ENCODE measurements at regions not wholly inside any gene's neighbourhood (a gene's known extent, or its start where the extent isn't known, plus 50 kb on each side); places are given as distances from the start of the nearest gene placed in this dataset.

DNA sequence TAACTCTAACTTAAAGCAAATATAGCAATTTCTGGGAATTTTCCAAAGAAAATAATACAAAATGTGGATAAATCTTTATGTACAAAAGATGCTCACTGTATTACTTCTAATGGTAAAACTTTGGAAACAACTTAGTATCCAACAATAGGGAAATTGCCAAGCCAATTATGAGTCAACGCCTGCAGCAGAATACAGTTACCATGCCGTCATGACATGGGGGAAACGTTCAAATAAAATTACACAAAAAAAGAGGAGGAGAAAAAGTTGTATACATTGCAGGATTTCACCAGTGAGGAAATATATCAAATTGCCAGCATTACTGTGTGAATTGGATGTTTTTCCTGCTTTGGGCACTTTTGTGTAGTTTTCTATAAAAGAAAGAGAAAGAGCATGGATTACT lies 469.6 kb downstream of the SOX9 start:
- TF ChIP-seq, protein P1, sequence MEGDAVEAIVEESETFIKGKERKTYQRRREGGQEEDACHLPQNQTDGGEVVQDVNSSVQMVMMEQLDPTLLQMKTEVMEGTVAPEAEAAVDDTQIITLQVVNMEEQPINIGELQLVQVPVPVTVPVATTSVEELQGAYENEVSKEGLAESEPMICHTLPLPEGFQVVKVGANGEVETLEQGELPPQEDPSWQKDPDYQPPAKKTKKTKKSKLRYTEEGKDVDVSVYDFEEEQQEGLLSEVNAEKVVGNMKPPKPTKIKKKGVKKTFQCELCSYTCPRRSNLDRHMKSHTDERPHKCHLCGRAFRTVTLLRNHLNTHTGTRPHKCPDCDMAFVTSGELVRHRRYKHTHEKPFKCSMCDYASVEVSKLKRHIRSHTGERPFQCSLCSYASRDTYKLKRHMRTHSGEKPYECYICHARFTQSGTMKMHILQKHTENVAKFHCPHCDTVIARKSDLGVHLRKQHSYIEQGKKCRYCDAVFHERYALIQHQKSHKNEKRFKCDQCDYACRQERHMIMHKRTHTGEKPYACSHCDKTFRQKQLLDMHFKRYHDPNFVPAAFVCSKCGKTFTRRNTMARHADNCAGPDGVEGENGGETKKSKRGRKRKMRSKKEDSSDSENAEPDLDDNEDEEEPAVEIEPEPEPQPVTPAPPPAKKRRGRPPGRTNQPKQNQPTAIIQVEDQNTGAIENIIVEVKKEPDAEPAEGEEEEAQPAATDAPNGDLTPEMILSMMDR (IDR thresholded peaks at IDR 0.05) = no peak
- TF ChIP-seq POLR2A (IDR thresholded peaks at IDR 0.05) = no peak

Measured in testis (tissue), 2 donors.